ENCODE measurements at regions not wholly inside any gene's neighbourhood (a gene's known extent, or its start where the extent isn't known, plus 50 kb on each side); places are given as distances from the start of the nearest gene placed in this dataset.

- H3K27ac ChIP-seq = no peak overlapping the region
- WGBS, 2 donors = 47 to 52% methylated on average over 5 of the region's 5 CpGs
These were observed 512.4 kb upstream of the CDH11 start for GRCh38 chr16:65634291-65634690.

GRCh38 chr16:65624666-65625065 is 502.8 kb upstream of the CDH11 start:
- Histone ChIP-seq H3K9me3 (no peaks in the 10 kb centered on the region), H3K27ac (no peak overlapping the region), H3K36me3 (replicated peaks in 1 of 2; ENCODE audit: insufficient read depth in 1 of 2, low read depth in 2 of 2) (no peaks in the 10 kb centered on the region), H3K4me3 (no peak overlapping the region), H3K27me3 (no peaks in the 10 kb centered on the region), H3K4me1 (no peaks in the 10 kb centered on the region)
- no peak for DNase-seq
- TF ChIP-seq CTCF (IDR thresholded peaks at IDR 0.05) = no peak
- TF ChIP-seq POLR2A (IDR thresholded peaks at IDR 0.05) = no peak
- no peak for ATAC-seq
- intact Hi-C loops (cut with DNase I) = no loop called here
- 73 to 93% methylated on average over 2 of the region's 2 CpGs for WGBS, 2 donors

More at GRCh38 chr16:65634291-65634690, 512.4 kb upstream of the CDH11 start:
- TF ChIP-seq POLR2A (IDR thresholded peaks at IDR 0.05) (no peak), CTCF (IDR thresholded peaks at IDR 0.05) (no peak)
- H3K4me3 ChIP-seq = no peak overlapping the region
- intact Hi-C loops (cut with DNase I) = no loop called here
- no peaks in the 10 kb centered on the region for H3K27me3 ChIP-seq
- H3K36me3 ChIP-seq (replicated peaks in 1 of 2; ENCODE audit: insufficient read depth in 1 of 2, low read depth in 2 of 2) = no peaks in the 10 kb centered on the region
- no peaks in the 10 kb centered on the region for H3K4me1 ChIP-seq
- H3K9me3 ChIP-seq = no peaks in the 10 kb centered on the region
- ATAC-seq = no peak
- no peak for DNase-seq

GRCh38 chr16:65624229-65624628 is 502.4 kb upstream of the CDH11 start:
- Histone ChIP-seq H3K27me3 (no peaks in the 10 kb centered on the region), H3K27ac (no peak overlapping the region), H3K9me3 (no peaks in the 10 kb centered on the region), H3K36me3 (replicated peaks in 1 of 2; ENCODE audit: insufficient read depth in 1 of 2, low read depth in 2 of 2) (no peaks in the 10 kb centered on the region), H3K4me1 (no peaks in the 10 kb centered on the region), H3K4me3 (no peak overlapping the region)
- no peak for DNase-seq
- 33 to 50% methylated on average over 2 of the region's 2 CpGs for WGBS, 2 donors
- no peak for ATAC-seq
- TF ChIP-seq CTCF (IDR thresholded peaks at IDR 0.05) = no peak
- no peak for TF ChIP-seq POLR2A (IDR thresholded peaks at IDR 0.05)
- intact Hi-C loops (cut with DNase I) = no loop called here

- no peaks in the 10 kb centered on the region for H3K9me3 ChIP-seq
- WGBS, 2 donors = 58 to 62% methylated on average over 2 to 4 of the region's 4 CpGs
- ATAC-seq (no peak), DNase-seq (no peak)
- H3K4me1 ChIP-seq = no peaks in the 10 kb centered on the region
- H3K36me3 ChIP-seq (replicated peaks in 1 of 2; ENCODE audit: insufficient read depth in 1 of 2, low read depth in 2 of 2) = no peaks in the 10 kb centered on the region
- TF ChIP-seq POLR2A (IDR thresholded peaks at IDR 0.05) (no peak), CTCF (IDR thresholded peaks at IDR 0.05) (no peak)
- H3K4me3 ChIP-seq = no peak overlapping the region
- intact Hi-C loops (cut with DNase I) = no loop called here
- no peaks in the 10 kb centered on the region for H3K27me3 ChIP-seq
- no peak overlapping the region for H3K27ac ChIP-seq
These were observed 501.0 kb upstream of the CDH11 start for GRCh38 chr16:65622871-65623270.

- DNase-seq (no peak), ATAC-seq (no peak)
- H3K4me1 ChIP-seq = no peaks in the 10 kb centered on the region
- H3K4me3 ChIP-seq = no peak overlapping the region
- H3K9me3 ChIP-seq = no peaks in the 10 kb centered on the region
- H3K36me3 ChIP-seq (replicated peaks in 1 of 2; ENCODE audit: insufficient read depth in 1 of 2, low read depth in 2 of 2) = no peaks in the 10 kb centered on the region
- H3K27ac ChIP-seq = no peak overlapping the region
- WGBS, 2 donors = 76 to 88% methylated on average over 5 of the region's 5 CpGs
- no peak for TF ChIP-seq CTCF (IDR thresholded peaks at IDR 0.05)
- no peak for TF ChIP-seq POLR2A (IDR thresholded peaks at IDR 0.05)
- intact Hi-C loops (cut with DNase I) = no loop called here
- no peaks in the 10 kb centered on the region for H3K27me3 ChIP-seq
These were observed 500.3 kb upstream of the CDH11 start for GRCh38 chr16:65622151-65622550.
